ENCODE measurements at regions not wholly inside any gene's neighbourhood (a gene's known extent, or its start where the extent isn't known, plus 50 kb on each side); places are given as distances from the start of the nearest gene placed in this dataset.

DNA sequence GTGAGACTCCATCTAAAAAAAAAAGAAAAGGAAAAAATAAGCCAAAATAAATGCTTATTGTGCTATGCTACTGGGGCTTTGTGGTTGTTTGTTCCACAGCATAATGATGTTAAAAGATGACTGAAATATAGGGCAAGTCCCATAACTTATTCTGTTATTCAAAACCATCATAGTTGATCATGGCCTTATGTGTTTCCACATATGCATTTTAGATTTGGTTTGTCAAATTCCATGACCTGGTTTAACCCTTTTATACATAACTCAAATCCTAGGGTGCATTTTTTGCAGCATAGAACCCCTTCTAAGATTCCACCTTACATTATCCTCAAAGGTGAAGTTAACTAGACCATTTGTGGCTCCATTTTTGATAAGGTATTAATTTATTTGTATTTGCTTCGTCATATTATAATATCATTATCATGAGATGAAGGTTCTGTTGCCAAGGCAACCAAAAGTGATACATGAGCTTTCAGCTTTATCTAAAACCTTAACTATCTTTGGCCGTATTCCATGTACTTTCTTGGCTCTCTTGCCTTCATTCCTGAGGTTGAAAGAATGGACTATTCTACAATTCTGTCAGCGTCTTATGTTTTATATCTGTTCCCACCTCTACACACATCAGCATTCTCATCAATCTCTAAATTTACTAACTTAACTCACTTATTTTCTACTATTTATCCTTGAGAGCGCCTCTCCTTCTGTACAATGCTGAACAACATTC, 138.7 kb upstream of the DYRK2 start:
- TF ChIP-seq, protein P1, sequence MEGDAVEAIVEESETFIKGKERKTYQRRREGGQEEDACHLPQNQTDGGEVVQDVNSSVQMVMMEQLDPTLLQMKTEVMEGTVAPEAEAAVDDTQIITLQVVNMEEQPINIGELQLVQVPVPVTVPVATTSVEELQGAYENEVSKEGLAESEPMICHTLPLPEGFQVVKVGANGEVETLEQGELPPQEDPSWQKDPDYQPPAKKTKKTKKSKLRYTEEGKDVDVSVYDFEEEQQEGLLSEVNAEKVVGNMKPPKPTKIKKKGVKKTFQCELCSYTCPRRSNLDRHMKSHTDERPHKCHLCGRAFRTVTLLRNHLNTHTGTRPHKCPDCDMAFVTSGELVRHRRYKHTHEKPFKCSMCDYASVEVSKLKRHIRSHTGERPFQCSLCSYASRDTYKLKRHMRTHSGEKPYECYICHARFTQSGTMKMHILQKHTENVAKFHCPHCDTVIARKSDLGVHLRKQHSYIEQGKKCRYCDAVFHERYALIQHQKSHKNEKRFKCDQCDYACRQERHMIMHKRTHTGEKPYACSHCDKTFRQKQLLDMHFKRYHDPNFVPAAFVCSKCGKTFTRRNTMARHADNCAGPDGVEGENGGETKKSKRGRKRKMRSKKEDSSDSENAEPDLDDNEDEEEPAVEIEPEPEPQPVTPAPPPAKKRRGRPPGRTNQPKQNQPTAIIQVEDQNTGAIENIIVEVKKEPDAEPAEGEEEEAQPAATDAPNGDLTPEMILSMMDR (IDR thresholded peaks at IDR 0.05; ENCODE audit: borderline replicate concordance, extremely low read depth, low read length, poor library complexity, severe bottlenecking) = no peak
- TF ChIP-seq EZH2 (IDR thresholded peaks at IDR 0.05; ENCODE audit: borderline replicate concordance, low read depth, low read length, severe bottlenecking) = no peak
